PC-3 (cell line): ENCODE measurements at regions not wholly inside any gene's neighbourhood (a gene's known extent, or its start where the extent isn't known, plus 50 kb on each side); places are given as distances from the start of the nearest gene placed in this dataset.

ENCODE experiments used
- CTCF ChIP-seq: fragments of 300-600 bp; sonication (generic); conservative IDR thresholded peaks from 2 replicates; pipeline ENCODE4 v1.5.1; 2017; ENCODE audit warnings: antibody characterized with exemption, low read depth, mild to moderate bottlenecking, low read length
- EZH2 ChIP-seq: fragments of 300-600 bp; sonication (generic); IDR thresholded peaks from one replicate; pipeline ENCODE4 v1.6.1; 2017; ENCODE audit warnings: antibody characterized with exemption, mild to moderate bottlenecking, low read length; ENCODE audit not compliant: unreplicated experiment

- TF ChIP-seq CTCF, result no peak
- TF ChIP-seq EZH2, result no peak
Observed at GRCh38 chr13:28564030-28564429, 69.1 kb upstream of the FLT1 start.
